Choroid plexus epithelial cell (primary cell): ENCODE measurements at regions not wholly inside any gene's neighbourhood (a gene's known extent, or its start where the extent isn't known, plus 50 kb on each side); places are given as distances from the start of the nearest gene placed in this dataset.
"Not testable (repeated sequence)": the region's sequence is repeated elsewhere in the genome, so short reads cannot be mapped to it uniquely, and the experiment has no call there.

Experiments
- DNase-seq: peaks from one replicate; pipeline ENCODE4 v3.0.0-alpha.2; 2010; ENCODE audit warnings: low read depth
- H3K4me3 ChIP-seq: 2 replicates; pipeline ENCODE4 v1.5.1; 2011; ENCODE audit warnings: low read depth, mild to moderate bottlenecking, control low read depth, low read length, moderate library complexity
- TF ChIP-seq, protein P1 (sequence below): conservative IDR thresholded peaks from 2 replicates; pipeline ENCODE4 v1.5.1; 2011; ENCODE audit warnings: low read depth, mild to moderate bottlenecking, control low read depth, inconsistent platforms, low read length, moderate library complexity

DNA sequence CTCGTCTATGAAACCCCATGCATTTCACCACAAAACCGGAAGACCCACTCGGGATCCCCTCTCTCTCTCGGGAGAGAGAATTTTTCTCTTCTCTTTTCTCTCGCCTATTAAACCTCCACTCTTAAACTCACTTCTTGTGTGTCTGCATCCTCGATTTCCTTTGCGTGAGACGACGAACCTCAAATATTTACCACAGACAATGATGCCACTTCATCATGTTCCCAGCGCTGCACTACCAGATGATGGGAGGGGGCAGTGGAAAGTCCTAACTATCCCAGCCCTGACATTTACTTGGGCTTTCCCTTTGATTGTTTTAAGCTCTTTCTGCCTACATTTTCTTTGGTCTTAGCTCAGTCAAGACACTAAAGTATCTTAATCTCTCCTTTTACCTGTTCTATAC lies 906.7 kb downstream of the GRID1 start:
- no peak overlapping the region for H3K4me3 ChIP-seq
- TF ChIP-seq, protein P1, sequence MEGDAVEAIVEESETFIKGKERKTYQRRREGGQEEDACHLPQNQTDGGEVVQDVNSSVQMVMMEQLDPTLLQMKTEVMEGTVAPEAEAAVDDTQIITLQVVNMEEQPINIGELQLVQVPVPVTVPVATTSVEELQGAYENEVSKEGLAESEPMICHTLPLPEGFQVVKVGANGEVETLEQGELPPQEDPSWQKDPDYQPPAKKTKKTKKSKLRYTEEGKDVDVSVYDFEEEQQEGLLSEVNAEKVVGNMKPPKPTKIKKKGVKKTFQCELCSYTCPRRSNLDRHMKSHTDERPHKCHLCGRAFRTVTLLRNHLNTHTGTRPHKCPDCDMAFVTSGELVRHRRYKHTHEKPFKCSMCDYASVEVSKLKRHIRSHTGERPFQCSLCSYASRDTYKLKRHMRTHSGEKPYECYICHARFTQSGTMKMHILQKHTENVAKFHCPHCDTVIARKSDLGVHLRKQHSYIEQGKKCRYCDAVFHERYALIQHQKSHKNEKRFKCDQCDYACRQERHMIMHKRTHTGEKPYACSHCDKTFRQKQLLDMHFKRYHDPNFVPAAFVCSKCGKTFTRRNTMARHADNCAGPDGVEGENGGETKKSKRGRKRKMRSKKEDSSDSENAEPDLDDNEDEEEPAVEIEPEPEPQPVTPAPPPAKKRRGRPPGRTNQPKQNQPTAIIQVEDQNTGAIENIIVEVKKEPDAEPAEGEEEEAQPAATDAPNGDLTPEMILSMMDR, result no peak
- no peak for DNase-seq

DNA sequence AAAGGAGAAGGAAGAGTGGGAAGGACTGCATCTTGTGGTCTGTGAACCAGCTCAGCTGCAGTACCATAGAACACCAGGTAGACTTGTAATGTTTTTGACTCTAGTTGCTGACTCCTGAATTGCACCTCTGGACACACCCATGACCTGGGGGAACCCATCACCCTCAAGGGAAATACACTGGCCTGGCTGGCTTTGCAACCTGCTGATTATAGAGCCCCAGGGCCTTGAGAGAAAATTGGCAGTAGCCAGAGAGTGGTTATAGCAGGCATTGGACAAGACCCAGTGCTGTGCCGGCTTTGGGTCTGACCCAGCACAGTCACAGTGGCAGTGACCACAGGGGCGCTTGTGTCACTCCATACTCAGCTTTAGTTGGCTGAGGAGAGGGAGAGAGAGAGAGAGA lies 902.3 kb downstream of the GRID1 start:
- TF ChIP-seq, protein P1, result no peak
- H3K4me3 ChIP-seq, result no peak overlapping the region
- no peak for DNase-seq

DNA sequence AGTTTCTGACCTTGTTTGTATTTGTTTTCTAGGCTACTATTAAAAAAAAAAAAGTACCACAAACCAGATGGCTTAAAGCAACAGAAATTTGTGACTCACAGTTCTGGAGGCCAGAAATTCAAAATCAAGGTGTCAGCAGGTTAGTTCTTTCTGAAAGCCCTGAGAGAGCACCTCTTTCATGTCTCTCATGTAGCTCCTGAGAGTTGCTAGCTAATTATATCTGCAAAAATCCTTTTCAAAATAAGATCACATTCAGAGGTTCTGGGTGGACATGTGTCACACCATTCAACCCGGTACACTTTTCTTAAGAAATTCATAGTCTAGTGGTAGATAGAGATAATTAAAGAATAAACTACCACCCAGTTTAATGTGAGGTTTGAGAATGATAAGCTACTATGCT lies 888.6 kb downstream of the GRID1 start:
- no peak for DNase-seq
- TF ChIP-seq, protein P1, result no peak
- no peak overlapping the region for H3K4me3 ChIP-seq

DNA sequence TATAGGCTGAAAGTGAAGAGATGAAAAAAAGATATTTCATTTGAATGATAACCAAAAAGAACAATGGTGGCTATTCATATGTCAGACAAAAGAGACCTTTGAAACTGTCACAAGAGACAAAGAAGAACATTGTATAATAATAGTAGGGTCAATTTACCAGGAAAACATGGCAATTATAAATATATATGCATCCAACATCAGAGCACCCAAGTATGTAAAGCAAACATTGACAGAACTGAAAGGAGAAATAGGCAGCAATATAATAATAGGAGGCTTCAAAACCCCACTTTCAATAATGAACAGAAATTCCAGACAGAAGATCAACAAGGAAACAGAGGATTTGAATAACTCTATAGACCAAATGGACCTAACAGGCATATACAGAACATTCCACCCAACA lies 876.2 kb downstream of the GRID1 start:
- TF ChIP-seq, protein P1, result no peak
- no peak overlapping the region for H3K4me3 ChIP-seq
- DNase-seq, result no peak

DNA sequence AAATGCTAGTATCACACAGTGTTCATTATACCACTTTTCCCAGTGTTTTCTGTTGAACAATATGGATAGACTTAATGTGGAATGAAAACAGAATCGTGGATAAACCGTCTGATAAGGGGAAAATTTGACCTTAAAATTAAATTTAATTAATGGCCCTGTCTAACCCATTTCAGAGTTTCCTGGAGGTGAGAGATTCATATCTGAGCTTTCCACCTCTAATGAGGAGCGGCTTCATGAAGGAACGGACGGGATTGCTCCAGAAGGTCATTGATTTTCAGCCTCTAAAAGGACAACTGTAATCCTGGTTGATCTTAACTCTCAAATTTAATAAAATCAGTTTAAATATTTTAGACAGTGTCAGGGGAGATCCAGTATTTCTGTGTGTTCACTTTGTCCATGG lies 874.9 kb downstream of the GRID1 start:
- TF ChIP-seq, protein P1, result no peak
- no peak for DNase-seq
- no peak overlapping the region for H3K4me3 ChIP-seq

DNA sequence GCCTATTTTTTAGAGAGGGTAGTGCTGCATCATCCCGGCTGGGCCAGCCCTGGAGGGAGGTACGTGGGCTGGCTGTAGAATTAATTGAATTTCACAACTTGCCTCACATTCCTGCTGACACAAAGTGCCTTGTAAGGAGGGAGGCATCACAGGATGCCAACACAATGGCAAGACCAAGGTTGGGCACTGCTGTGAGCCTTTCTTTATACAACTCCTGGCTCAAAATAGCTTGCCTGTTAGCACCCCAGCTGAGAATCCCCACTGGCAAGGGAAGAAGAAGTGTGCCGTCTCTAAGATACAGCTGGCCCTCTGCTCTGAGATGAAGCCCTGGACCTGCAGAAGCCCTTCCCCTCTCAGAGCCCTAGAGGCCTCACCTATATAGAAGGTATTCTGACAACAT lies 873.9 kb downstream of the GRID1 start:
- DNase-seq, result no peak
- H3K4me3 ChIP-seq, result no peak overlapping the region
- TF ChIP-seq, protein P1, result no peak

DNA sequence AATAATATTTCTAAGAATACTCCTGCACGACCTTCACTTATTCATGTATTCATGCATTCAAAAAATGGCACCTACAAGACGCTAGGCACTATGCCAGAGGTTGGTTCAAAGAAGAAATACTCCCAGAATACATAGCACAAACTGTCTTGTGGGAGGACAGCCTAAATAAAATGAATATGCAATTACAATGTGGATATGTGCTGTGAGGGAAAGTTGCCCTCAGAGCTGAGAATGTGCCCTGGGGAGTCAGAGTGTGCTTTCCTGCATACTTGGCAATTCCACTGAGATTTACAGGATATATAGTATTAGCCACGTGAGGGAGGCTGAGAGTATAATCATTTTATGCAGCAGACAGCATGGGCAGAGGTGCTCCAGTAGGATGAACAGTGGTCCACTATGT lies 872.9 kb downstream of the GRID1 start:
- TF ChIP-seq, protein P1, result no peak
- no peak overlapping the region for H3K4me3 ChIP-seq
- DNase-seq, result no peak

DNA sequence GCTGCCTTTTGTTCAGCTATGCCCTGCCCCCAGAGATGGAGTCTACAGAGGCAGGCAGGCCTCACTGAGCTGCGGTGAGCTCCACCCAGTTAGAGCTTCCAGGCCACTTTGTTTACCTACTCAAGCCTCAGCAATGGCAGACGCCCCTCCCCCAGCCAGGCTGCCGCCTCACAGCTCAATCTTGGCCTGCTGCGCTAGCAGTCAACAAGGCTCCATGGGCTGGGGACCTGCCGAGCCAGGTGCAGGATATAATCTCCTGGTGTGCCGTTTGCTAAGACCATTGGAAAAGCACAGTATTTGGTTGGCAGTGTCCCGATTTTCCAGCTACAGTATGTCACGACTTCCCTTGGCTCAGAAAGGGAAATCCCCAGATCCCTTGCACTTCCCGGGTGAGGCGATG lies 862.0 kb downstream of the GRID1 start:
- H3K4me3 ChIP-seq, DNase-seq: not testable (repeated sequence)
